Testis (tissue), 2 donors: ENCODE measurements at regions not wholly inside any gene's neighbourhood (a gene's known extent, or its start where the extent isn't known, plus 50 kb on each side); places are given as distances from the start of the nearest gene placed in this dataset.

ENCODE experiments used
- CTCF ChIP-seq, 3 experiments: fragments of 450-650 bp in 2 of 3; fragments of 200-600 bp in 1 of 3; sonication (generic) in 1 of 3; IDR thresholded peaks; one replicate each; pipeline ENCODE4 v1.5.1; 2016 to 2019; ENCODE audit warnings: antibody characterized with exemption in 3 of 3, mild to moderate bottlenecking in 2 of 3, moderate library complexity in 1 of 3
- POLR2A ChIP-seq: fragments of 450-650 bp; IDR thresholded peaks from one replicate; pipeline ENCODE4 v1.6.1; 2017; ENCODE audit warnings: antibody characterized with exemption, mild to moderate bottlenecking, moderate library complexity

GRCh38 chr9:755454-756381 lies 85.8 kb upstream of the DMRT1 start:
- no peak for TF ChIP-seq POLR2A
- no peak for TF ChIP-seq CTCF (IDR thresholded peaks at IDR 0.05)
